Chondrocyte (in vitro differentiated cells): ENCODE measurements at regions not wholly inside any gene's neighbourhood (a gene's known extent, or its start where the extent isn't known, plus 50 kb on each side); places are given as distances from the start of the nearest gene placed in this dataset.

Experiments used
- DNase-seq: peaks from one replicate; pipeline ENCODE4 v3.0.0; 2021; ENCODE audit warnings: mixed read lengths, low spot score
- H3K27ac Mint-ChIP-seq: one replicate; pipeline ENCODE4 v1.8.0; 2021; ENCODE audit warnings: mild to moderate bottlenecking, moderate library complexity, mixed read lengths; ENCODE audit not compliant: unreplicated experiment
- H3K27me3 Mint-ChIP-seq: 2 replicates; pipeline ENCODE4 v1.8.0; 2021; ENCODE audit warnings: low read depth, mixed read lengths
- H3K36me3 Mint-ChIP-seq: 2 replicates; pipeline ENCODE4 v1.8.0; 2021; ENCODE audit warnings: low read depth, mixed read lengths
- H3K4me1 Mint-ChIP-seq: 2 replicates; pipeline ENCODE4 v1.8.0; 2021; ENCODE audit warnings: low read depth, mild to moderate bottlenecking, mixed read lengths
- H3K4me3 Mint-ChIP-seq: one replicate; pipeline ENCODE4 v1.8.0; 2021; ENCODE audit warnings: mild to moderate bottlenecking, moderate library complexity, mixed read lengths; ENCODE audit not compliant: unreplicated experiment
- H3K9me3 Mint-ChIP-seq: 2 replicates; pipeline ENCODE4 v1.8.0; 2021; ENCODE audit warnings: low read depth, mixed read lengths
- CTCF ChIP-seq: fragments of 200-600 bp; sonication (generic); IDR thresholded peaks from 2 replicates; pipeline ENCODE4 v1.5.0; 2021; ENCODE audit warnings: antibody characterized with exemption, mild to moderate bottlenecking, moderate library complexity

GRCh38 chr4:57274082-57274481, 163.9 kb upstream of the IGFBP7 start:
- no peak for DNase-seq
- Mint-ChIP-seq H3K4me3 (no peak overlapping the region), H3K27ac (no peak overlapping the region), H3K27me3 (peaks cover 10% of the 10 kb centered on the region), H3K4me1 (no peaks in the 10 kb centered on the region), H3K36me3 (no peaks in the 10 kb centered on the region), H3K9me3 (peaks cover 3% of the 10 kb centered on the region)
- no peak for TF ChIP-seq CTCF

- DNase-seq = no peak
- H3K4me3 Mint-ChIP-seq = no peak overlapping the region
- H3K36me3 Mint-ChIP-seq = no peaks in the 10 kb centered on the region
- no peak overlapping the region for H3K27ac Mint-ChIP-seq
- H3K9me3 Mint-ChIP-seq = peaks cover 3% of the 10 kb centered on the region
- no peak for TF ChIP-seq CTCF
- H3K4me1 Mint-ChIP-seq = no peaks in the 10 kb centered on the region
- H3K27me3 Mint-ChIP-seq = peaks cover 18% of the 10 kb centered on the region
Measured at GRCh38 chr4:57270346-57270745, 160.2 kb upstream of the IGFBP7 start.

GRCh38 chr4:57265831-57266582, 155.8 kb upstream of the IGFBP7 start:
- Mint-ChIP-seq H3K36me3 (peaks cover 2% of the 10 kb centered on the region), H3K27me3 (peaks cover 29% of the 10 kb centered on the region), H3K27ac (no peak overlapping the region), H3K9me3 (peaks cover 8% of the 10 kb centered on the region), H3K4me1 (no peaks in the 10 kb centered on the region), H3K4me3 (no peak overlapping the region)
- TF ChIP-seq CTCF = no peak
- no peak for DNase-seq

- H3K36me3 Mint-ChIP-seq = no peaks in the 10 kb centered on the region
- peaks cover 16% of the 10 kb centered on the region for H3K27me3 Mint-ChIP-seq
- TF ChIP-seq CTCF = no peak
- no peak overlapping the region for H3K4me3 Mint-ChIP-seq
- peaks cover 5% of the 10 kb centered on the region for H3K4me1 Mint-ChIP-seq
- peaks cover 16% of the 10 kb centered on the region for H3K9me3 Mint-ChIP-seq
- DNase-seq = no peak
- no peak overlapping the region for H3K27ac Mint-ChIP-seq
Measured at GRCh38 chr4:57254754-57255153, 144.6 kb upstream of the IGFBP7 start.

GRCh38 chr4:57249083-57249482, 138.9 kb upstream of the IGFBP7 start:
- H3K4me1 Mint-ChIP-seq = peaks cover 3% of the 10 kb centered on the region
- H3K27me3 Mint-ChIP-seq = peaks cover 14% of the 10 kb centered on the region
- H3K4me3 Mint-ChIP-seq = no peak overlapping the region
- no peak overlapping the region for H3K27ac Mint-ChIP-seq
- no peak for DNase-seq
- no peak for TF ChIP-seq CTCF
- H3K36me3 Mint-ChIP-seq = no peaks in the 10 kb centered on the region
- H3K9me3 Mint-ChIP-seq = peaks cover 7% of the 10 kb centered on the region
